22Rv1 (cell line): ENCODE measurements at regions not wholly inside any gene's neighbourhood (a gene's known extent, or its start where the extent isn't known, plus 50 kb on each side); places are given as distances from the start of the nearest gene placed in this dataset.

ENCODE experiments used
- CTCF ChIP-seq: fragments of 450-650 bp; IDR thresholded peaks from 2 replicates; pipeline ENCODE4 v1.5.1; 2017; ENCODE audit warnings: mild to moderate bottlenecking
- ZFX ChIP-seq: fragments of 450-650 bp; IDR thresholded peaks from 2 replicates; pipeline ENCODE4 v1.6.1; 2017; ENCODE audit warnings: antibody characterized with exemption, borderline replicate concordance

- TF ChIP-seq CTCF = no peak
- TF ChIP-seq ZFX = no peak
These were observed 975.8 kb downstream of the TLE4 start for GRCh38 chr9:80547613-80548012.
